Keratinocyte (primary cell): ENCODE measurements at regions not wholly inside any gene's neighbourhood (a gene's known extent, or its start where the extent isn't known, plus 50 kb on each side); places are given as distances from the start of the nearest gene placed in this dataset.

Experiments used
- EZH2 ChIP-seq: IDR thresholded peaks from one replicate; pipeline ENCODE4 v1.6.1; 2012; ENCODE audit warnings: inconsistent platforms, mild to moderate bottlenecking, low read length, moderate library complexity
- TF ChIP-seq, protein P1 (sequence below), 3 experiments: IDR thresholded peaks in 1 of 3; conservative IDR thresholded peaks in 1 of 3; optimal IDR thresholded peaks in 1 of 3; 2 replicates in 2 of 3; 3 replicates in 1 of 3; pipeline versions ENCODE3 to v1.5.1; 2011; ENCODE audit warnings: low read length in 3 of 3, mild to moderate bottlenecking in 3 of 3, moderate library complexity in 2 of 3, control low read depth in 1 of 3, inconsistent platforms in 1 of 3; ENCODE audit not compliant: insufficient read depth in 2 of 3; ENCODE audit errors: extremely low read depth in 1 of 3

GRCh38 chr5:174529925-174530681 lies 194.3 kb upstream of the MSX2 start:
- TF ChIP-seq, protein P1, sequence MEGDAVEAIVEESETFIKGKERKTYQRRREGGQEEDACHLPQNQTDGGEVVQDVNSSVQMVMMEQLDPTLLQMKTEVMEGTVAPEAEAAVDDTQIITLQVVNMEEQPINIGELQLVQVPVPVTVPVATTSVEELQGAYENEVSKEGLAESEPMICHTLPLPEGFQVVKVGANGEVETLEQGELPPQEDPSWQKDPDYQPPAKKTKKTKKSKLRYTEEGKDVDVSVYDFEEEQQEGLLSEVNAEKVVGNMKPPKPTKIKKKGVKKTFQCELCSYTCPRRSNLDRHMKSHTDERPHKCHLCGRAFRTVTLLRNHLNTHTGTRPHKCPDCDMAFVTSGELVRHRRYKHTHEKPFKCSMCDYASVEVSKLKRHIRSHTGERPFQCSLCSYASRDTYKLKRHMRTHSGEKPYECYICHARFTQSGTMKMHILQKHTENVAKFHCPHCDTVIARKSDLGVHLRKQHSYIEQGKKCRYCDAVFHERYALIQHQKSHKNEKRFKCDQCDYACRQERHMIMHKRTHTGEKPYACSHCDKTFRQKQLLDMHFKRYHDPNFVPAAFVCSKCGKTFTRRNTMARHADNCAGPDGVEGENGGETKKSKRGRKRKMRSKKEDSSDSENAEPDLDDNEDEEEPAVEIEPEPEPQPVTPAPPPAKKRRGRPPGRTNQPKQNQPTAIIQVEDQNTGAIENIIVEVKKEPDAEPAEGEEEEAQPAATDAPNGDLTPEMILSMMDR (optimal IDR thresholded peaks at IDR 0.05 in 1 of 3, IDR thresholded peaks at IDR 0.05 in 1 of 3, conservative IDR thresholded peaks at IDR 0.05 in 1 of 3; ENCODE audit: extremely low read depth in 1 of 3, insufficient read depth in 2 of 3, low read length in 3 of 3), result no peak
- no peak for TF ChIP-seq EZH2
